Kidney (tissue), 13 donors: ENCODE measurements at regions not wholly inside any gene's neighbourhood (a gene's known extent, or its start where the extent isn't known, plus 50 kb on each side); places are given as distances from the start of the nearest gene placed in this dataset.

Experiments
- DNase-seq, 5 donors: peaks; one replicate each; pipeline ENCODE4 v3.0.0-alpha.2; 2013 to 2020
- FAIRE-seq: peaks from 2 replicates; lab custom pipeline; 2012; peaks lifted over from hg19 to GRCh38; lab: Jason Lieb, UNC
- H3K27ac ChIP-seq, 2 donors: one replicate each; pipeline ENCODE4 v1.7.0; 2013; ENCODE audit warnings: low read depth in 2 of 2, low read length in 2 of 2, inconsistent platforms in 1 of 2
- H3K27me3 ChIP-seq: one replicate; pipeline ENCODE4 v1.7.1; 2013; ENCODE audit warnings: low read length, inconsistent platforms; ENCODE audit not compliant: control insufficient read depth, insufficient read depth
- H3K36me3 ChIP-seq, 3 donors: one replicate each; pipeline versions ENCODE4 v1.7.0 to v1.7.1; 2013; ENCODE audit warnings: low read length in 3 of 3, control low read depth in 1 of 3, inconsistent platforms in 1 of 3; ENCODE audit not compliant: insufficient read depth in 3 of 3, control insufficient read depth in 2 of 3
- H3K4me1 ChIP-seq, 3 donors: one replicate each; pipeline versions ENCODE4 v1.7.0 to v1.7.1; 2013; ENCODE audit warnings: low read length in 3 of 3, inconsistent platforms in 1 of 3, low read depth in 1 of 3; ENCODE audit not compliant: control insufficient read depth in 2 of 3, insufficient read depth in 2 of 3
- H3K4me3 ChIP-seq, 3 donors: one replicate each; pipeline versions ENCODE4 v1.7.0 to v1.8.1; 2013; ENCODE audit warnings: low read length in 3 of 3, control low read depth in 1 of 3, inconsistent platforms in 1 of 3
- H3K9ac ChIP-seq, 3 donors: one replicate each; pipeline versions ENCODE4 v1.7.0 to v1.7.1; 2013; ENCODE audit warnings: low read length in 3 of 3, control low read depth in 1 of 3, inconsistent platforms in 1 of 3
- H3K9me3 ChIP-seq, 3 donors: one replicate each; pipeline versions ENCODE4 v1.7.0 to v1.7.1; 2013; ENCODE audit warnings: low read length in 3 of 3, control low read depth in 1 of 3, inconsistent platforms in 1 of 3; ENCODE audit not compliant: control insufficient read depth in 2 of 3, insufficient read depth in 1 of 3
- intact Hi-C: fragments of 100-400 bp; cut with DNase I; formaldehyde crosslinking; loops from one replicate; pipeline ENCODE4 v1.11.1; 2022
- TF ChIP-seq, protein P1 (sequence below): IDR thresholded peaks from 3 replicates; pipeline ENCODE4 v1.5.1; 2012; ENCODE audit warnings: mild to moderate bottlenecking, moderate library complexity, borderline replicate concordance; ENCODE audit not compliant: insufficient read depth; ENCODE audit errors: extremely low read depth
- donor health status: control.
- donor health status: control.
- donor health status: control.
- donor health status: control.
- donor health status: control.
- donor health status: DM: yes; HTN: yes; CAD: no.
- donor health status: Normal renal cell carcinoma (clear cell type).

DNA sequence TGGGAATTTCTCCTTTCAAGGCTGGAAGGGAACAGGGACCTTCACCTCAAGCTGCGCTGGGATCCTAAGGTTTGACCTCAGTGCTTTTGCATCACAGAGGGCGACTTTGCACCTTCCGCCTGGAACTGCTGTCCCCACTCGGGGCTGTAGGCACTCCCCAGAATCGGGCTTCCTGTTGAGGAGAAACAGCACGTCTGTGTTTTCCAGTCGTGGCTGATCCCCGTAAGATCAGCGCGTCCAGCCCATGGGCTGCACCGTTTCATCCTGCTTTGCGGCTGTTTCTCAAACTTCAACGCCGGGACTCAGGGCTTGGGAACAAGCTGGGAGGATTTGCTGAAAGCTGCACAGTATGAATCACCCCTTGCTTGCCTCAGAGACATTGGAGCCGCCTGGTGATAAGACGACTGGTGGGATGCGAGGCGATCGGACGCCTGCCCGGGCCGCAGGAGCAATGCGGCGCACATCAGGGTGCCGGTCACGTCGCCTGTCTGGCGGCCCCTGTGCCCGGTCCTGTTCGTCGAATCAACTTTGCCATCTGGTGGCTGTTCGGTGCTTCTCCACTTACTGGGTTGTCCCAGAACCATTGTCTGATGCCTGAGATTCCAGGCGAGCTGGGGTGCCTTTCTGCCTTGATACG, 53.6 kb upstream of the FRMD1 start:
- intact Hi-C loops: no loop called here
- H3K4me1 ChIP-seq: peaks cover 0 to 3% (median 0%) of the 10 kb centered on the region in 3 donors
- H3K36me3 ChIP-seq: no peaks in the 10 kb centered on the region
- no peak for FAIRE-seq
- H3K9ac ChIP-seq: no peak overlapping the region
- TF ChIP-seq, protein P1, sequence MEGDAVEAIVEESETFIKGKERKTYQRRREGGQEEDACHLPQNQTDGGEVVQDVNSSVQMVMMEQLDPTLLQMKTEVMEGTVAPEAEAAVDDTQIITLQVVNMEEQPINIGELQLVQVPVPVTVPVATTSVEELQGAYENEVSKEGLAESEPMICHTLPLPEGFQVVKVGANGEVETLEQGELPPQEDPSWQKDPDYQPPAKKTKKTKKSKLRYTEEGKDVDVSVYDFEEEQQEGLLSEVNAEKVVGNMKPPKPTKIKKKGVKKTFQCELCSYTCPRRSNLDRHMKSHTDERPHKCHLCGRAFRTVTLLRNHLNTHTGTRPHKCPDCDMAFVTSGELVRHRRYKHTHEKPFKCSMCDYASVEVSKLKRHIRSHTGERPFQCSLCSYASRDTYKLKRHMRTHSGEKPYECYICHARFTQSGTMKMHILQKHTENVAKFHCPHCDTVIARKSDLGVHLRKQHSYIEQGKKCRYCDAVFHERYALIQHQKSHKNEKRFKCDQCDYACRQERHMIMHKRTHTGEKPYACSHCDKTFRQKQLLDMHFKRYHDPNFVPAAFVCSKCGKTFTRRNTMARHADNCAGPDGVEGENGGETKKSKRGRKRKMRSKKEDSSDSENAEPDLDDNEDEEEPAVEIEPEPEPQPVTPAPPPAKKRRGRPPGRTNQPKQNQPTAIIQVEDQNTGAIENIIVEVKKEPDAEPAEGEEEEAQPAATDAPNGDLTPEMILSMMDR: peak; percentile 53
- H3K4me3 ChIP-seq: no peak overlapping the region
- H3K27me3 ChIP-seq: no peaks in the 10 kb centered on the region
- no peaks in the 10 kb centered on the region for H3K9me3 ChIP-seq
- H3K27ac ChIP-seq: no peak overlapping the region
- peak; percentile 73 to 89 (median 83) for DNase-seq

DNA sequence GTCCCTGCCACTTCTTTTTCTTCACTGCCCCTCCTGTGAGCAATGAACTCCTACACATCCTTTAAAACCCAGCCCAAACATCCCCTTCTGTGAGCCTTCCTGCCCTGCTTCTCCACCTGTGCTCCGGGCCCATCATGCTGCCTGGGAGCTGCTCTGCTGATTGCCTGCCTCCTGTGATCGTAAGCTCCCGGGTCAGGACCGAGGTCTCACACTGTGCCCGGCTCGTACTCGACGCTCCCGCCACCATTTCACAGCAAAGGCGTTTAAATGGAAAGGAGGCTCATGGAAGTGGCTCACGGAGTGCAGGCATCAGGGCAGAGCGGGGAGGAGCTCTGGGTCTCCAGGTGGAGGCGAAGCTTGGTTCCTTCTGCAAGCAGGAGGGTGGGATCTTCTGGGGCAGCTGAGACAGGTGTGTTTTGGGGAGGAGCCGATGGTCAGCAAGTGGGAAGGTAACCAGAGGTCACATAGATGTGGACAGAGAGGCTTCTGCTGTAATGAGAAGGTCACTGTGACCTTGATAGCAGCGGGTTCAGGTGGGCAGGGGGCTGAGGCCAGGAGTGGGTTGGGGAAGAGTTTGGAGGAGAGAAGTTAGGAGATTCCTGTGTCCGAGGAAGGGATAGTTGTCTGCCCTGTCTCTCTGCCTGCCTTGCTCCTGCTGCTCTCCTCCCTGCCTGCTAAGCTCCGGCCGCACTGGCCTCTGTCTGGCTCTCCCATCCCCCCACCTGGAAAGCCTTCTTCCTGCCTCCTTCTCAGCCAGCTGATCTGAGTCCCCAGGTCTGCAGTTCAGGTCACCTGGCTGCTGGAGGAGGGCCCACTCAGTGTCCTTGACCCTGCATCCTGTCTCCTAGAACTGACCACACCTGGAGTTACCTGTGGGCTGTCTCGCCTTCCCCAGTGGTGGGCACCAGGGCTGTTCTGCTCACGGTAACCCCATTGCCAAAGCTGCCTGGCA, 52.7 kb upstream of the FRMD1 start:
- H3K36me3 ChIP-seq: no peaks in the 10 kb centered on the region
- no peaks in the 10 kb centered on the region for H3K27me3 ChIP-seq
- TF ChIP-seq, protein P1: no peak
- intact Hi-C loops: no loop called here
- FAIRE-seq (no peak), DNase-seq (peak in 3 of 5 donors; percentile 17 to 57 (median 55))
- no peak overlapping the region for H3K27ac ChIP-seq
- peaks cover 0 to 3% (median 0%) of the 10 kb centered on the region in 3 donors for H3K4me1 ChIP-seq
- no peaks in the 10 kb centered on the region for H3K9me3 ChIP-seq
- H3K9ac ChIP-seq: no peak overlapping the region
- H3K4me3 ChIP-seq: no peak overlapping the region

DNA sequence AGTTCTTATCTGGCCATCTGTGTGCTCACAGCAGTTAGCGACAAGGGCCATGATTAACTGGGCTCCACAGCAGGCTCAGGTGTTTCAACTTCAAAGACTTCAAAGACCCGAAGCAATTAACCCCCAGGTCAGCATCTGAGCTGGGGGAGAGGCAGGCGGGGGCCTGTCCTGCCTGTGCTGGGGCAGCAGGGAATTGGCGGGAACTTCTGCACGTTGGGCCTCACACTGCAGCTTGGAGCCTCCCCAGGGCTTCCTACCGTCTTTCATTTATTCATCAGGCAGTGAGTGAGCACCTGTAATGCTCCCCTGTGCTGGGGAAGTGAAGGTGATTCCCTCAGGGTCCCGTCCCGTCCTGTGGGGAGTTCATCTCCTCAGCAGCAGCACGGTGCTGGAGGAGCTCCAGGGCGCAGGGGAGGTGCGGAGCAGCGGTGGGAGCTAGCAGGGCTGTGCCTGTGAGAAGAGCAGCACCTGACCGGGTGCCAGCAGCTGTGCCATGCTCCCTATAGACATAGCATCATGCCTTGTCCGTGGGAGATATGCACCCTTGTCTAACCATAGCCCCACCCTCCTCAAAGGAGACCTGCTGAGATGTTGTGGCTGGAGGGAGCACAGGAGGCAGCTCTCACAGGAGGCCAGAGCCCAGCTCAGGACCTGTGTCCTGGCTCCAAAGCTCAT, 51.8 kb upstream of the FRMD1 start:
- H3K9ac ChIP-seq: no peak overlapping the region
- DNase-seq: peak; percentile 46 to 92 (median 86)
- H3K4me1 ChIP-seq: peaks cover 0 to 3% (median 0%) of the 10 kb centered on the region in 3 donors
- H3K27ac ChIP-seq: no peak overlapping the region
- H3K9me3 ChIP-seq: no peaks in the 10 kb centered on the region
- H3K4me3 ChIP-seq: no peak overlapping the region
- FAIRE-seq: no peak
- H3K27me3 ChIP-seq: no peaks in the 10 kb centered on the region
- intact Hi-C loops: no loop called here
- TF ChIP-seq, protein P1: no peak
- H3K36me3 ChIP-seq: no peaks in the 10 kb centered on the region
